ENCODE measurements at regions not wholly inside any gene's neighbourhood (a gene's known extent, or its start where the extent isn't known, plus 50 kb on each side); places are given as distances from the start of the nearest gene placed in this dataset.

GRCh38 chr9:13588151-13589033, 308.9 kb upstream of the MPDZ start:
- TF ChIP-seq TEAD4 (IDR thresholded peaks at IDR 0.05) (no peak), TAF1 (IDR thresholded peaks at IDR 0.05; ENCODE audit: low read depth) (no peak), FOXM1 (IDR thresholded peaks at IDR 0.05; ENCODE audit: borderline replicate concordance, low read depth) (no peak), RAD21 (IDR thresholded peaks at IDR 0.05; ENCODE audit: low read depth) (no peak), MAX (IDR thresholded peaks at IDR 0.05) (no peak), CEBPB (IDR thresholded peaks at IDR 0.05) (no peak)
